T-cell (primary cell): ENCODE measurements at regions not wholly inside any gene's neighbourhood (a gene's known extent, or its start where the extent isn't known, plus 50 kb on each side); places are given as distances from the start of the nearest gene placed in this dataset.

Experiments used
- ATAC-seq, 4 experiments: fragments of 200-7000 bp in 3 of 4; fragments of 150-1000 bp in 1 of 4; cut with Tn5 transposase; replicated peaks in 1 of 4; 1 replicate in 3 of 4; 2 replicates in 1 of 4; pipeline ENCODE4 v1.10.0; 2021; ENCODE audit warnings: moderate library complexity in 3 of 4, mild to moderate bottlenecking in 2 of 4, moderate number of reproducible peaks in 1 of 4
- CTCF ChIA-PET, 2 donors: fragments of 300-600 bp; sonication (Branson Sonifier 250); formaldehyde crosslinking; loops; one replicate each; lab custom pipeline; 2022; ENCODE audit warnings: antibody characterized with exemption in 2 of 2; lab: Charles Lee
- POLR2A ChIA-PET, 2 donors: fragments of 300-600 bp; sonication (Branson Sonifier 250); formaldehyde crosslinking; loops; one replicate each; lab custom pipeline; 2022; ENCODE audit warnings: antibody characterized with exemption in 2 of 2; lab: Charles Lee
- DNase-seq, 35 experiments: peaks; one replicate each; pipeline versions ENCODE4 v3.0.0 to v3.0.0-alpha.2; 2013 to 2023
- H3K27ac ChIP-seq: one replicate; pipeline ENCODE4 v1.5.1; 2013; ENCODE audit warnings: low read length
- H3K27me3 ChIP-seq, 2 experiments: replicated peaks in 1 of 2; 1 replicate in 1 of 2; 2 replicates in 1 of 2; pipeline versions ENCODE4 v1.6.1 to v1.7.0; 2013; ENCODE audit warnings: low read length in 1 of 2, mixed read lengths in 1 of 2; ENCODE audit not compliant: control insufficient read depth in 2 of 2, insufficient read depth in 2 of 2; ENCODE audit errors: extremely low read depth in 1 of 2
- H3K36me3 ChIP-seq, 2 donors: 1 replicate in 1 of 2; 2 replicates in 1 of 2; pipeline versions ENCODE4 v1.6.1 to v1.7.0; 2013; ENCODE audit warnings: low read length in 1 of 2; ENCODE audit not compliant: control insufficient read depth in 2 of 2, insufficient read depth in 1 of 2; ENCODE audit errors: extremely low read depth in 1 of 2
- H3K4me1 ChIP-seq, 2 experiments: 1 replicate in 1 of 2; 2 replicates in 1 of 2; pipeline versions ENCODE4 v1.6.1 to v1.7.0; 2013; ENCODE audit warnings: low read length in 2 of 2, mixed read lengths in 1 of 2; ENCODE audit not compliant: insufficient read depth in 2 of 2, control insufficient read depth in 1 of 2; ENCODE audit errors: extremely low read depth in 1 of 2
- H3K4me3 ChIP-seq, 2 donors: 1 replicate in 1 of 2; 2 replicates in 1 of 2; pipeline versions ENCODE4 v1.5.1 to v1.7.0; 2013; ENCODE audit warnings: mild to moderate bottlenecking in 2 of 2, low read length in 1 of 2, moderate library complexity in 1 of 2; ENCODE audit not compliant: control insufficient read depth in 1 of 2; ENCODE audit errors: extremely low read depth in 1 of 2
- H3K9me3 ChIP-seq: 2 replicates; pipeline ENCODE4 v1.7.0; 2013
- H3K27ac Mint-ChIP-seq, 2 donors: one replicate each; pipeline ENCODE4 v1.8.0; 2020 to 2021; ENCODE audit warnings: mild to moderate bottlenecking in 2 of 2, mixed read lengths in 2 of 2
- H3K27me3 Mint-ChIP-seq, 2 donors: one replicate each; pipeline ENCODE4 v1.8.0; 2021 to 2022; ENCODE audit warnings: mixed read lengths in 2 of 2
- H3K36me3 Mint-ChIP-seq: one replicate; pipeline ENCODE4 v1.8.0; 2021; ENCODE audit warnings: mixed read lengths
- H3K4me1 Mint-ChIP-seq, 3 donors: one replicate each; pipeline ENCODE4 v1.8.0; 2020 to 2022; ENCODE audit warnings: mixed read lengths in 3 of 3, mild to moderate bottlenecking in 1 of 3
- H3K4me3 Mint-ChIP-seq, 3 donors: one replicate each; pipeline ENCODE4 v1.8.0; 2020 to 2022; ENCODE audit warnings: mild to moderate bottlenecking in 3 of 3, mixed read lengths in 3 of 3, moderate library complexity in 3 of 3
- H3K9me3 Mint-ChIP-seq, 3 donors: one replicate each; pipeline ENCODE4 v1.8.0; 2020 to 2022; ENCODE audit warnings: mixed read lengths in 3 of 3
- WGBS: methylation state at CpG from one replicate; pipeline ENCODE4 v1.1.5; 2013; ENCODE audit warnings: missing lambda C conversion rate; ENCODE audit not compliant: insufficient coverage; 5-methylcytosine and 5-hydroxymethylcytosine counted together

DNA sequence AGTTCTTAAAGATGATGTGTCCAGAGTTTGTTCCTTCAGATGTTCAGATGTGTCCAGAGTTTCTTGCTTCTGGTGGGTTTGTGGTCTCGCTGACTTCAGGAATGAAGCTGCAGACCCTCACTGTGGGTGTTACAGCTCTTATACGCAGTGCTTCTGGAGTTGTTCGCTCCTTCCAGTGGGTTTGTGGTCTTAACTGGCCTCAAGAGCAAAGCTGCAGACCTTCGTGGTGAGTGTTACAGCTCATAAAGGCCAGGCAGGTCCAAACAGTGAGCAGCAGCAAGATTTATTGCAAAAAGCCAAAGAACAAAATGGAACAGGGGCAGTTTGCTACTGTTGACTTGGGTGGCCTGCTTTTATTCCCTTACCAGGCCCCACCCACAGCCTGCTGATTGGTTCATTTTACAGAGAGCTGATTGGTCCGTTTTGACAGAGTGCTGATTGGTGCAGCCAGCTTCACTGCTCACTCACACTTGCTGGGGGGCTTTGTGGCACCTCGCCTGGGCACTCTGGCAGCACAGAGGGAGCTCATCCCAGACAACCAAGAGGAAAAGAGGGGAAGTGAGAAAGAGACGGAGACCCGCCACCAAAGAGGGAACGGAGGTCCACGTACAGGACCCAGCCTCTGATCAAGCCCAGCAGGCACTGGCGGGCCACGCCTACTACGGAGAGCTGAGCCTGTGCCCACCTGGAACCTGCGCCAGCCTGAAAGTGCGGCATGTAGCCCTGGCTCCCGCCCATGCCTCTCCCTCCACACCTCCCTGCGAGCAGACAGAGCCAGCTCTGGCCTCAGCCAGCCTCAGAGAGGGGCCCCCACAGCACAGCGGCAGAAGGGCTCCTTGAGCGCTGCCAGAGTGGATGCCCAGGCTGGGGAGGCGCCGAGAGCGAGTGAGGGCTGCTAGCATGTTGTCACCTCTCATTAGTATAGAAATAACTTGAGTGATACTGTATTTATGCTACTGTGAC, 55.8 kb upstream of the SEMA3C start:
- CTCF ChIA-PET: no interaction called here
- Histone ChIP-seq H3K27me3 (no peaks in the 10 kb centered on the region), H3K9me3 (no peaks in the 10 kb centered on the region), H3K4me3 (no peak overlapping the region), H3K27ac (no peak overlapping the region), H3K36me3 (no peaks in the 10 kb centered on the region), H3K4me1 (no peaks in the 10 kb centered on the region)
- WGBS: 92% methylated on average over 12 of the region's 22 CpGs
- no peak overlapping the region for H3K4me3 Mint-ChIP-seq
- no peaks in the 10 kb centered on the region for H3K4me1 Mint-ChIP-seq
- H3K9me3 Mint-ChIP-seq: peaks cover 4 to 11% (median 8%) of the 10 kb centered on the region in 3 donors
- ATAC-seq (no peak), DNase-seq (no peak)
- H3K27ac Mint-ChIP-seq: no peak overlapping the region
- H3K27me3 Mint-ChIP-seq: no peaks in the 10 kb centered on the region
- POLR2A ChIA-PET: no interaction called here
- no peaks in the 10 kb centered on the region for H3K36me3 Mint-ChIP-seq

GRCh38 chr7:80971225-80971624, 52.4 kb upstream of the SEMA3C start:
- ATAC-seq: no peak
- Histone ChIP-seq H3K9me3 (no peaks in the 10 kb centered on the region), H3K4me3 (no peak overlapping the region), H3K27me3 (no peaks in the 10 kb centered on the region), H3K36me3 (no peaks in the 10 kb centered on the region), H3K27ac (no peak overlapping the region), H3K4me1 (no peaks in the 10 kb centered on the region)
- H3K9me3 Mint-ChIP-seq: peaks cover 2 to 12% (median 10%) of the 10 kb centered on the region in 3 donors
- DNase-seq: no peak
- no peaks in the 10 kb centered on the region for H3K27me3 Mint-ChIP-seq
- POLR2A ChIA-PET: no interaction called here
- H3K4me3 Mint-ChIP-seq: no peak overlapping the region
- CTCF ChIA-PET: no interaction called here
- H3K4me1 Mint-ChIP-seq: no peaks in the 10 kb centered on the region
- no peaks in the 10 kb centered on the region for H3K36me3 Mint-ChIP-seq
- 70% methylated on average over 2 of the region's 6 CpGs for WGBS
- no peak overlapping the region for H3K27ac Mint-ChIP-seq
